Right lobe of liver (tissue), 4 donors: ENCODE measurements at regions not wholly inside any gene's neighbourhood (a gene's known extent, or its start where the extent isn't known, plus 50 kb on each side); places are given as distances from the start of the nearest gene placed in this dataset.

Experiments used
- POLR2A ChIP-seq: fragments of 450-650 bp; IDR thresholded peaks from one replicate; pipeline ENCODE4 v1.6.1; 2017; ENCODE audit warnings: antibody characterized with exemption, mild to moderate bottlenecking
- TF ChIP-seq, protein P1 (sequence below), 4 donors: fragments of 200-600 bp in 3 of 4; fragments of 450-650 bp in 1 of 4; IDR thresholded peaks; one replicate each; pipeline versions ENCODE4 v1.5.1 to v1.8.0; 2016 to 2022; ENCODE audit warnings: antibody characterized with exemption in 4 of 4, mild to moderate bottlenecking in 2 of 4
- donor health status: DM: no; HTN: no; CAD: no.
- donor health status: DM: no; HTN: no; CAD: no.
- donor health status: DM: no; HTN: yes; CAD: no.

GRCh38 chr4:105014635-105015034, 132.0 kb upstream of the TET2 start:
- no peak for TF ChIP-seq POLR2A
- TF ChIP-seq, protein P1, sequence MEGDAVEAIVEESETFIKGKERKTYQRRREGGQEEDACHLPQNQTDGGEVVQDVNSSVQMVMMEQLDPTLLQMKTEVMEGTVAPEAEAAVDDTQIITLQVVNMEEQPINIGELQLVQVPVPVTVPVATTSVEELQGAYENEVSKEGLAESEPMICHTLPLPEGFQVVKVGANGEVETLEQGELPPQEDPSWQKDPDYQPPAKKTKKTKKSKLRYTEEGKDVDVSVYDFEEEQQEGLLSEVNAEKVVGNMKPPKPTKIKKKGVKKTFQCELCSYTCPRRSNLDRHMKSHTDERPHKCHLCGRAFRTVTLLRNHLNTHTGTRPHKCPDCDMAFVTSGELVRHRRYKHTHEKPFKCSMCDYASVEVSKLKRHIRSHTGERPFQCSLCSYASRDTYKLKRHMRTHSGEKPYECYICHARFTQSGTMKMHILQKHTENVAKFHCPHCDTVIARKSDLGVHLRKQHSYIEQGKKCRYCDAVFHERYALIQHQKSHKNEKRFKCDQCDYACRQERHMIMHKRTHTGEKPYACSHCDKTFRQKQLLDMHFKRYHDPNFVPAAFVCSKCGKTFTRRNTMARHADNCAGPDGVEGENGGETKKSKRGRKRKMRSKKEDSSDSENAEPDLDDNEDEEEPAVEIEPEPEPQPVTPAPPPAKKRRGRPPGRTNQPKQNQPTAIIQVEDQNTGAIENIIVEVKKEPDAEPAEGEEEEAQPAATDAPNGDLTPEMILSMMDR (IDR thresholded peaks at IDR 0.05): no peak
